Stomach (tissue), 4 donors: ENCODE measurements at regions not wholly inside any gene's neighbourhood (a gene's known extent, or its start where the extent isn't known, plus 50 kb on each side); places are given as distances from the start of the nearest gene placed in this dataset.

Experiments used
- CTCF ChIP-seq, 7 experiments: fragments of 450-650 bp in 4 of 7; fragments of 200-600 bp in 3 of 7; sonication (generic) in 3 of 7; IDR thresholded peaks; one replicate each; pipeline ENCODE4 v1.5.1; 2016 to 2019; ENCODE audit warnings: antibody characterized with exemption in 7 of 7, control low read depth in 2 of 7, mild to moderate bottlenecking in 1 of 7
- POLR2A ChIP-seq, 4 donors: fragments of 450-650 bp; IDR thresholded peaks; one replicate each; pipeline ENCODE4 v1.6.1; 2016; ENCODE audit warnings: antibody characterized with exemption in 4 of 4, control low read depth in 2 of 4, mild to moderate bottlenecking in 1 of 4, moderate library complexity in 1 of 4

DNA sequence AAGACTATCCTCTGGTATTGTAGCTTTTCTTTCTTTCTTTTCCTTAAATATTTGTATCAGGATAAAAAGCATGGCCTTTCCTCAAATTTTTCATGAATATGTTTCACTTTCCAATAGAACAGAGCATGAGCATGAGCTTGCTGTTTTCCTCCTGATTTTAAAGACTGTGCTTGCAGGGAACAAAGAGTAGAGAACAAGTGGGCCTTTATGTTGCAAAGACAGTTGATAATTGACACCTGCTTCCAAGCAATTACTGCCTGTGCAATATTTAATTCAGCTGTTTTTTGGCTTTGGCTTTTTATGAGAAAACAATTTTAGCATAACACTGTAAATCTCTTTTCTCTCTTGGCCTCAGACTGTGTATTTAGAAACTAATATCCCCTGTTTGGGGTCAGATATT, 263.6 kb upstream of the AZI2 start:
- TF ChIP-seq POLR2A (IDR thresholded peaks at IDR 0.05) (no peak), CTCF (IDR thresholded peaks at IDR 0.05) (no peak)
